ENCODE measurements at regions not wholly inside any gene's neighbourhood (a gene's known extent, or its start where the extent isn't known, plus 50 kb on each side); places are given as distances from the start of the nearest gene placed in this dataset.

- TF ChIP-seq GATA2 (IDR thresholded peaks at IDR 0.05; ENCODE audit: low read depth, low read length) (no peak), GATA3 (IDR thresholded peaks at IDR 0.05; ENCODE audit: low read depth, low read length) (no peak)
Observed at GRCh38 chr7:156318926-156319325, 321.6 kb upstream of the RNF32 start.

All from SH-SY5Y (cell line).